GM12874 (cell line): ENCODE measurements at regions not wholly inside any gene's neighbourhood (a gene's known extent, or its start where the extent isn't known, plus 50 kb on each side); places are given as distances from the start of the nearest gene placed in this dataset.

ENCODE experiments used
- CTCF ChIP-seq: IDR thresholded peaks from 2 replicates; pipeline ENCODE4 v1.5.1; 2011; ENCODE audit warnings: low read depth, mild to moderate bottlenecking, control low read depth, low read length, moderate library complexity; ENCODE audit not compliant: insufficient read depth

- no peak for TF ChIP-seq CTCF
These were observed 548.8 kb downstream of the PTPRU start for GRCh38 chr1:29785137-29785527.

GRCh38 chr1:29784276-29785136 lies 548.2 kb downstream of the PTPRU start:
- no peak for TF ChIP-seq CTCF

GRCh38 chr1:29783508-29784275 lies 547.4 kb downstream of the PTPRU start:
- TF ChIP-seq CTCF, result no peak

GRCh38 chr1:29782846-29783507 lies 546.7 kb downstream of the PTPRU start:
- TF ChIP-seq CTCF, result no peak

GRCh38 chr1:29779146-29779545 lies 542.8 kb downstream of the PTPRU start:
- TF ChIP-seq CTCF, result no peak

- no peak for TF ChIP-seq CTCF
These were observed 541.2 kb downstream of the PTPRU start for GRCh38 chr1:29777522-29777921.

GRCh38 chr1:29774355-29774754 lies 538.0 kb downstream of the PTPRU start:
- TF ChIP-seq CTCF, result no peak
